NB4 (cell line): ENCODE measurements at regions not wholly inside any gene's neighbourhood (a gene's known extent, or its start where the extent isn't known, plus 50 kb on each side); places are given as distances from the start of the nearest gene placed in this dataset.

Experiments
- CTCF ChIP-seq: IDR thresholded peaks from one replicate; pipeline ENCODE4 v1.5.1; 2012; ENCODE audit warnings: low read depth, low read length
- MAX ChIP-seq: IDR thresholded peaks from 2 replicates; pipeline ENCODE4 v1.6.1; 2011; ENCODE audit warnings: low read depth, low read length
- MYC ChIP-seq: IDR thresholded peaks from 2 replicates; pipeline ENCODE4 v1.6.1; 2011; ENCODE audit warnings: low read depth, low read length
- POLR2A ChIP-seq: IDR thresholded peaks from 2 replicates; pipeline ENCODE4 v1.6.1; 2011; ENCODE audit warnings: mild to moderate bottlenecking; ENCODE audit not compliant: insufficient read length; ENCODE audit errors: extremely low read depth

GRCh38 chr4:89619206-89619962 is 217.6 kb downstream of the SNCA start:
- TF ChIP-seq CTCF, result no peak
- TF ChIP-seq POLR2A, result no peak
- TF ChIP-seq MAX, result no peak
- no peak for TF ChIP-seq MYC
